Spinal cord (tissue), 9 donors: ENCODE measurements at regions not wholly inside any gene's neighbourhood (a gene's known extent, or its start where the extent isn't known, plus 50 kb on each side); places are given as distances from the start of the nearest gene placed in this dataset.
"Not testable (repeated sequence)": the region's sequence is repeated elsewhere in the genome, so short reads cannot be mapped to it uniquely, and the experiment has no call there.

Source experiments
- DNase-seq, 6 donors: peaks; one replicate each; pipeline versions ENCODE4 v3.0.0 to v3.0.0-alpha.2; 2013 to 2015; ENCODE audit warnings: low spot score in 6 of 6, low read depth in 4 of 6
- H3K27ac ChIP-seq: one replicate; pipeline ENCODE4 v1.5.1; 2013; ENCODE audit warnings: low read depth, low read length, control low read depth
- H3K27me3 ChIP-seq: one replicate; pipeline ENCODE4 v1.6.1; 2013; ENCODE audit warnings: low read length; ENCODE audit not compliant: control insufficient read depth, insufficient read depth
- H3K36me3 ChIP-seq: one replicate; pipeline ENCODE4 v1.6.1; 2013; ENCODE audit warnings: low read length; ENCODE audit not compliant: control insufficient read depth, insufficient read depth
- H3K4me1 ChIP-seq: one replicate; pipeline ENCODE4 v1.6.1; 2013; ENCODE audit warnings: low read length; ENCODE audit not compliant: control insufficient read depth, insufficient read depth
- H3K4me3 ChIP-seq: one replicate; pipeline ENCODE4 v1.5.1; 2013; ENCODE audit warnings: low read depth, low read length, control low read depth
- H3K9me3 ChIP-seq: one replicate; pipeline ENCODE4 v1.6.1; 2013; ENCODE audit warnings: low read length; ENCODE audit not compliant: control insufficient read depth, insufficient read depth
- WGBS: methylation state at CpG from one replicate; pipeline ENCODE4 v1.1.5; 2013; ENCODE audit warnings: missing lambda C conversion rate; ENCODE audit not compliant: insufficient coverage; 5-methylcytosine and 5-hydroxymethylcytosine counted together
- donor health status: healthy.

DNA sequence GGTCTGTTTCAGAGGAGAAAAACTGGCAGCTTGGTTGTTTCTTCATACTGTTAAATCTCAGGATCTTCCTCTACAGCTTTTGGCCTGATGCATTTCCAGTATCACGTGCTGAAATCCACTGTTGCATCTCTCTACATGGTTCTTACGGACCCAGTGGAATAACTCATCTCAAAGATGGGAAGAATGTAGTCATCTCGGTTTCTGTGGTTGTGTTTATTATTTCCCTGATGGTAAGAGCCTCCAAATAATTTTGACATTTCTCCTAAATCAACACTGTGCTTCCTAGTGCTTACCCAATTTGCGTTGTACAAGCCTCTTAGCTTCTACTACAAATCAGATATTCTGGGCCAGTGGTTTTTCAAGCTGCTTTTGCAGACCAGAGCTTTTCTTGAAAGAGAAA, 812.8 kb downstream of the C12orf50 start:
- DNase-seq, result peak in 1 of 6 donors; percentile 18
- H3K9me3 ChIP-seq, result no peaks in the 10 kb centered on the region
- H3K27ac ChIP-seq, result no peak overlapping the region
- no CpG with 5 or more reads among the region's 4 CpGs for WGBS
- H3K4me3 ChIP-seq, result no peak overlapping the region
- H3K4me1 ChIP-seq, result no peaks in the 10 kb centered on the region
- no peaks in the 10 kb centered on the region for H3K36me3 ChIP-seq
- no peaks in the 10 kb centered on the region for H3K27me3 ChIP-seq

DNA sequence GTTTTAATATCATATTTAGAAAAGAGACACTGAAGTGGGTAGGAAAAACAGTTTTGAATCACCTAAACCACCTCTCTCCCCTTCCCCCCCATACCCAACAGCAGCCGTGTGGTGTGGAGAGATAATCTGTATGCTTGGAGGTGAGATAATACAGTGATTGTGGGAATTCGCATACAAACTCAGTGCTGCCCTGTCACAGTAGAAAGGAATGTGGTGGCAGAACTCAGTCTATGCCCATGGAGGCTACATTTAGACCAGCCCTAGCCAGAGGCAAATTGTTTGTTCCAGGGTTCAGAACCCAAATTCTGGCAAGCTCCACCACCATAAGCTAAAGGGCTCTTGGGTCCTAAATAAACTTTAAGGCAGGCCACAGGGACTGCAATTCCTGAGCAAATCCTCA, 827.0 kb downstream of the C12orf50 start:
- H3K4me3 ChIP-seq, result no peak overlapping the region
- H3K36me3 ChIP-seq, result no peaks in the 10 kb centered on the region
- H3K27me3 ChIP-seq, result no peaks in the 10 kb centered on the region
- H3K9me3 ChIP-seq, result peaks cover 3% of the 10 kb centered on the region
- no peak for DNase-seq
- WGBS, result 100% methylated on average over 1 of the region's 2 CpGs
- H3K4me1 ChIP-seq, result no peaks in the 10 kb centered on the region
- H3K27ac ChIP-seq, result no peak overlapping the region

DNA sequence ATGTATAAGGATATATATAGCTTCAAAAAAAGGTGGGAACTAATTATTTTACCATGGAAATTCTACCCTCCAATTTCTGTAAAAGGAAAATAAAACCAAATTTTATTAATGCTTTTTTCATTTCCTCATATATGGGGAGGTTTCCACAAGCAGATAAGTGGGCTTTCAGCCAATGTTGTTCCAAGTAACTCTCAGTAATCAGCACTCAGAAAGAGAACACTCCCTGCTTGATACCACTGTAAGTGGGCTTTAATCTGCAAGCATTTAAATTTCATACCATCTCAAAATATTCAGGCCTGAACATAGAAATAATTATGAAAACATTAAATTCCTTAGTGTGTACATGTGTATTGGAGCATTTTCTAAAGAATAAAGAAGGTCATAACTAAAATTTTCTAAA, 827.6 kb downstream of the C12orf50 start:
- Histone ChIP-seq H3K36me3 (no peaks in the 10 kb centered on the region), H3K4me3 (no peak overlapping the region), H3K27me3 (no peaks in the 10 kb centered on the region), H3K9me3 (no peaks in the 10 kb centered on the region), H3K4me1 (no peaks in the 10 kb centered on the region), H3K27ac (no peak overlapping the region)
- no peak for DNase-seq

DNA sequence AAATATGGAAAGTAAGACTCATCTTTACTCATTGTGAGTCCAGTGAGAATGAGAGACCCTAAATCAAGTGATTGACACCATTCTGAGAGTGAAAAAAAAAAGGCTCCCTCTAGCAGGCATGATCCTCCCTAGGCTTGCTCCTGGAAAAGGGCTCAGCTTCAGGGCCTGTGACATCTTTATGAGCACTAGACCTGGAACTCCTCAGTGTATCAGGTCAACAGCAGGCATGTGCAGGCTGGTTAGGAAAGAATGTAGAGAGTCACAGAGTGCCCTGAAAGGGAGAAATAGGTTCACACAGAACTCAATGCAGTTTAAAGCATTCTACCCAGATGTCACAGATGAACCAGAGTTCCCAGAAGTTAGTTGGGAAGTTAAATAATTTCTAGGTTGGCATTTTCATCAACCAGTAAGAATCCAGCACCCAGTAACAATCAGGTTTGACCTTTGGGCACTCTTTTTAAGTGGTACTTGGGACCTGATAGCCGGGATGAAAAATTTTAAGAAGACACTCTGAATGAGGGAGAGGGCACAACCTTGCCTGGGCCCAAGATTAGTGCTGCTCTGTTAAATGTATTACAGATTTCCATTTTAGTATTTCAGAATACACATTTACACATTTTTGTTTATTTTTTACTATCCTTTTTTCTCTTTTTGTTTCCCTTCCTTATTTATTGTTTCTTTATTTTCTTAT, 828.8 kb downstream of the C12orf50 start:
- H3K4me1 ChIP-seq, result no peaks in the 10 kb centered on the region
- WGBS, result no CpG with 5 or more reads among the region's 1 CpG
- H3K4me3 ChIP-seq, result no peak overlapping the region
- H3K9me3 ChIP-seq, result no peaks in the 10 kb centered on the region
- H3K36me3 ChIP-seq, result no peaks in the 10 kb centered on the region
- H3K27ac ChIP-seq, result no peak overlapping the region
- DNase-seq, result no peak
- H3K27me3 ChIP-seq, result no peaks in the 10 kb centered on the region

DNA sequence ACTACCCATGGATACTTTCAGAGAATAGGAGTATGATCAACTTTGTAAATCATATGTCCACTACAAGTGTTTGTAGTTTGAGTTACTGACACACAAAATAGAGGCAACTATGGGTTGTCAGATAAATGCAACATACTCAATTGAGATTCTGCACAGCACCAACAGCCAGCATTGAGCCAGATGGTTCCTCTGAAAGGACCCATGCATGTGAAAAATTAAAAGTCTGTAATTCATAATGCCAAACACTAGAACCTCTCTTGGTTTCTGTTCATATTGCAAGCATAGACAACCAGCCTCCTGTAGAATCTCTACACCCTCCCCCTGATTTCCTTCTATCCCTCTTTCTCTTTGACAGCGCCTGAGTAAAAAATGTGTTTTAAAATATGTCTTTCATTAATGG, 831.0 kb downstream of the C12orf50 start:
- DNase-seq, result peak in 1 of 6 donors; percentile 46
- WGBS, result no CpG with 5 or more reads among the region's 1 CpG
- no peaks in the 10 kb centered on the region for H3K36me3 ChIP-seq
- H3K27me3 ChIP-seq, result no peaks in the 10 kb centered on the region
- H3K27ac ChIP-seq, result no peak overlapping the region
- H3K9me3 ChIP-seq, result no peaks in the 10 kb centered on the region
- H3K4me3 ChIP-seq, result no peak overlapping the region
- H3K4me1 ChIP-seq, result no peaks in the 10 kb centered on the region

DNA sequence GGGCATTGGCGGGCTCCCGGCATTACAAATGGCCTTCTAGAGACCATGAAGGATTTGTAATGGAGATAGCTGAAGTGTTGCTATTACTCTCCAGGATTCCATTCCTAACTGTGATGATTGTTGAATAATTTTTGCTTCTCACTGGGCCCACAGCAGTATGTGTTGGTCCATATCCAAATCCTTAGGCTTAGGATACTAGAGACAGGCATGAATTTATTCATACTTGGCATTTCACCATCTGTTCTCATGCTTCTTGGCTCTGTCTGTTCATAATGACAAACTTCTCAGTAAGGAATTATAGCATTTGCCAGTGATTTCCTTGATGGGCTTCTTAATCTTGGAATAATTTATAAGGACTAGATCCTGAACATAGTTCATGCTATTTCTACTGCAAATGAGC, 832.9 kb downstream of the C12orf50 start:
- H3K27me3 ChIP-seq, result no peaks in the 10 kb centered on the region
- DNase-seq, result peak in 2 of 6 donors; percentile 71 to 93
- WGBS, result 86% methylated on average over 1 of the region's 2 CpGs
- H3K36me3 ChIP-seq, result no peaks in the 10 kb centered on the region
- H3K4me1 ChIP-seq, result no peaks in the 10 kb centered on the region
- no peaks in the 10 kb centered on the region for H3K9me3 ChIP-seq
- H3K4me3 ChIP-seq, result no peak overlapping the region
- no peak overlapping the region for H3K27ac ChIP-seq

DNA sequence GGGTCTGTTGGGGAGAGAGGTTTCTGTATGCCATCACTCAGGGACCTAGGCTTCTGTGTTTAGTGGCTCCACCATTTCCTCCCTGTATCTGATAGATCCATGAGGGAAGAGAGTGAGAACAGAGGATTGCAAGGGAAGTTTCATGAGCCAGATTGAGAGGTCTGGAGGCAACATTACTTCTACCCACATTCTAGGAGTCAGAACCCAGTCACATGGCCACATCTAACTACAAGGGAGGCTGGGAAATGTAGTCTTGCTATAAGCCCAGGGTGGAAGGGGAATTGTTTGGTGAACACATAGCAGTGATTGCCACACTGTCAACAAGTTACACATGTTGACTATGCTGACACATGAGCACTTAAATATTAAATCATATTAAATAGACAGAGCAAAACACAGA, 834.8 kb downstream of the C12orf50 start:
- not testable (repeated sequence) for H3K4me1 ChIP-seq, H3K9me3 ChIP-seq, H3K27ac ChIP-seq, DNase-seq, H3K4me3 ChIP-seq, H3K36me3 ChIP-seq, H3K27me3 ChIP-seq

DNA sequence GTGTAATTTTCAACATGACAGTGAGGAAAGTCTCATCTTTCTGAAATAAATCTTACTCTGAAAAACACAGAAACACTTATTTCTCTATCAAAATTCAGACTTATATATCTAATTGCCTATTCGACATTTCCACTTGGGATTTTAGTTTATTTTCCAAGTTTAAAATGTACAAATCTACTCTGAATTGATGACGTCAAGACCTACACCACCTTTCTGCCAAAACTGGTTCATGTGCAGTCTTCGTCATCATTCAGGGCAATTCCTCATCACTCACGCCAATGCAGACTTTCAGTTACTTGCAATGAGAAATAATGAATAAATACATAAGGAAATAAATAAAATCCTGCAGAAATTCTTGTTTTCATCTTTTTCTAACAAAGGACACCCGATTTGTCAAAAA, 843.8 kb downstream of the C12orf50 start:
- 67% methylated on average over 1 of the region's 5 CpGs for WGBS
- no peak overlapping the region for H3K27ac ChIP-seq
- no peaks in the 10 kb centered on the region for H3K4me1 ChIP-seq
- H3K36me3 ChIP-seq, result no peaks in the 10 kb centered on the region
- DNase-seq, result no peak
- no peaks in the 10 kb centered on the region for H3K9me3 ChIP-seq
- H3K4me3 ChIP-seq, result no peak overlapping the region
- no peaks in the 10 kb centered on the region for H3K27me3 ChIP-seq

DNA sequence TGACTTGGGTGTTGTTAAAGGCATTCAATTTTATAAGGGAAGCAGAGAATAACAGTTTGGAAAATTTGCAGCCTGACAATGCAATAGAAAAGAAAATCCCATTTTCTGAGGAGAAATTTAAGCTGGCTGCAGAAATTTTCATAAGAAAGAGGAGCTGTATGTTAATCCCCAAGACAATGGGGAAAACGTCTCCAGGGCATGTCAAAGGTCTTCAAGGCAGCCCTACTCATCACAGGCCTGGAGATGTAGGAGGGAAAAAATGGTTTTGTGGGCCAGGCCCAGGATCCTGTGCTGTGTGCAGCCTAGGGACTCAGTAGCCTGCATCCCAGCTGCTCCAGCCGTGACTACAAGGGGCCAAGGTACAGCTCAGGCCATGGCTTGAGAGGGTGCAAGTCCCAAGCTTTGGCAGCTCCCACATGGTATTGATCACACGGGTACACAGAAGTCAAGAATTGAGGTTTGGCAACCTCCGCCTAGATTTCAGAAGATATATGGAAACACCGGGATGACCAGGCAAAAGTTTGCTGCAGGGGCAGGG, 846.4 kb downstream of the C12orf50 start:
- Histone ChIP-seq H3K9me3 (no peaks in the 10 kb centered on the region), H3K4me3 (no peak overlapping the region), H3K27ac (no peak overlapping the region), H3K36me3 (no peaks in the 10 kb centered on the region), H3K4me1 (no peaks in the 10 kb centered on the region), H3K27me3 (no peaks in the 10 kb centered on the region)
- no peak for DNase-seq
- WGBS, result 91% methylated on average over 4 of the region's 5 CpGs

DNA sequence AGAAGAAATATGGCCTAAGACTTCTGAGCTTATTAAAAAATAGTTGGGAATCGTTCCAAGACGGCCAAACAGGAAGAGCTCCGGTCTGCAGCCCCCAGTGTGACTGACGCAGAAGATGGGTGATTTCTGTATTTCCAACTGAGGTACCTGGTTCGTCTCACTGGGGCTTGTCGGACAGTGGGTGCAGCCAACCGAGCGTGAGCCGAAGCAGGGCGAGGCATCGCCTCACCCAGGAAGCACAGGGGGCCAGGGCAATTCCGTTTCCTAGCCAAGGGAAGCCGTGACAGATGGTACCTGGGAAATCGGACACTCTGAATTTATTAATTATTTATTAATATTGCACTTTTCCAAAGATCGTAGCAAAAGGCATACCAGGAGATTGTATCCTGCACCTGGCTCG, 857.8 kb downstream of the C12orf50 start:
- WGBS, result 94% methylated on average over 13 of the region's 16 CpGs
- Histone ChIP-seq H3K27me3 (no peaks in the 10 kb centered on the region), H3K27ac (no peak overlapping the region), H3K4me3 (no peak overlapping the region), H3K36me3 (no peaks in the 10 kb centered on the region), H3K9me3 (no peaks in the 10 kb centered on the region), H3K4me1 (no peaks in the 10 kb centered on the region)
- DNase-seq, result no peak
